GM18907 (cell line): ENCODE measurements at regions not wholly inside any gene's neighbourhood (a gene's known extent, or its start where the extent isn't known, plus 50 kb on each side); places are given as distances from the start of the nearest gene placed in this dataset.
A peak's percentile ranks its signal among the peaks of the same experiment; 100 is the strongest.
"Not testable (repeated sequence)": the region's sequence is repeated elsewhere in the genome, so short reads cannot be mapped to it uniquely, and the experiment has no call there.

Experiments
- ATAC-seq: cut with Tn5 transposase; IDR thresholded peaks from one replicate; pipeline ENCODE4 v1.9.1; 2021; ENCODE audit warnings: mild to moderate bottlenecking, moderate library complexity; ENCODE audit not compliant: unreplicated experiment

GRCh38 chr6:119442776-119443184 is 93.2 kb upstream of the MAN1A1 start:
- peak; percentile 44 for ATAC-seq

- no peak for ATAC-seq
Measured at GRCh38 chr6:119440953-119441352, 91.4 kb upstream of the MAN1A1 start.

- no peak for ATAC-seq
Measured at GRCh38 chr6:119436583-119436982, 87.0 kb upstream of the MAN1A1 start.

GRCh38 chr6:119431799-119432198 is 82.2 kb upstream of the MAN1A1 start:
- no peak for ATAC-seq

GRCh38 chr6:119430805-119431204 is 81.2 kb upstream of the MAN1A1 start:
- no peak for ATAC-seq

GRCh38 chr6:119428633-119429032 is 79.1 kb upstream of the MAN1A1 start:
- no peak for ATAC-seq

- ATAC-seq, result no peak
Measured at GRCh38 chr6:119426619-119427018, 77.1 kb upstream of the MAN1A1 start.

- no peak for ATAC-seq
Measured at GRCh38 chr6:119423996-119424395, 74.4 kb upstream of the MAN1A1 start.

GRCh38 chr6:119418084-119418483 is 68.5 kb upstream of the MAN1A1 start:
- ATAC-seq, result not testable (repeated sequence)

- no peak for ATAC-seq
Measured at GRCh38 chr6:119407156-119407555, 57.6 kb upstream of the MAN1A1 start.

- not testable (repeated sequence) for ATAC-seq
Measured at GRCh38 chr6:119405114-119405513, 55.6 kb upstream of the MAN1A1 start.
